ENCODE measurements at regions not wholly inside any gene's neighbourhood (a gene's known extent, or its start where the extent isn't known, plus 50 kb on each side); places are given as distances from the start of the nearest gene placed in this dataset.

DNA sequence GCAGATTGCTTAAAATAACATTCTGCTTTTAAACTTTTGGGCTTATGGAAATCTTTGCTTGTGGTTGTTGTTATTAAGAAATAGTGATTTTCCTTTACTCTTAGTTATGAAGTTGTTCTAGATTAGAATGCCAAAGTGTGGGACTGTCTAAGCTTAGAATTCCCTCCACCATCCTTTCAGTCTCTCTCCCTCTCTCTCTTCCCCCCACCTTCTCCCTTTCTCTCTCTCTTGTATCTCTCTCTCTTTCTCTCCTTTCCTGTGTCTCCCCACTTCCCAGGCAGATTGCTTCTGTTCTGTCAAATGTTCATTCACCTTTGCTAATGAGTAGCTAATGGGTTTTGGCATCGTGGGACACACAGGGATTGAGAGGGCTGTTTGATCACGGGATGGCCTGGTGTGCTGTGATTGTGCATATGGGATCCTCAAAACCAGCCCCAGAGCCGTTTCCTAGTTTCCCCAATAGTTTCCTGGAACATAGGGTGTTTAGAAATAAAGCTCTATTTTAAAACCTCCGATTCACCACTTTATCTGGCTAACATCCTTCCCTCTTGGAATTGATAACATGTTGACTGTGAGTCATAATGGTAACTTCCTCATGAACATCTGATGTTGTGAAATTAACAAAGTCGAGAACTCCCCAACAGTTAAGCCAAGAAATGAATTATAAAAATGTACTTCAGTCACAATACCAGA, 502.6 kb downstream of the TMEM114 start:
- TF ChIP-seq TAF1 (IDR thresholded peaks at IDR 0.05; ENCODE audit: borderline replicate concordance, insufficient read depth, low read length) (no peak), POLR2AphosphoS5 (IDR thresholded peaks at IDR 0.05; ENCODE audit: low read depth, low read length) (no peak), SIN3A (IDR thresholded peaks at IDR 0.05; ENCODE audit: borderline replicate concordance, insufficient read depth, low read length) (no peak)
- TF ChIP-seq, protein P1, sequence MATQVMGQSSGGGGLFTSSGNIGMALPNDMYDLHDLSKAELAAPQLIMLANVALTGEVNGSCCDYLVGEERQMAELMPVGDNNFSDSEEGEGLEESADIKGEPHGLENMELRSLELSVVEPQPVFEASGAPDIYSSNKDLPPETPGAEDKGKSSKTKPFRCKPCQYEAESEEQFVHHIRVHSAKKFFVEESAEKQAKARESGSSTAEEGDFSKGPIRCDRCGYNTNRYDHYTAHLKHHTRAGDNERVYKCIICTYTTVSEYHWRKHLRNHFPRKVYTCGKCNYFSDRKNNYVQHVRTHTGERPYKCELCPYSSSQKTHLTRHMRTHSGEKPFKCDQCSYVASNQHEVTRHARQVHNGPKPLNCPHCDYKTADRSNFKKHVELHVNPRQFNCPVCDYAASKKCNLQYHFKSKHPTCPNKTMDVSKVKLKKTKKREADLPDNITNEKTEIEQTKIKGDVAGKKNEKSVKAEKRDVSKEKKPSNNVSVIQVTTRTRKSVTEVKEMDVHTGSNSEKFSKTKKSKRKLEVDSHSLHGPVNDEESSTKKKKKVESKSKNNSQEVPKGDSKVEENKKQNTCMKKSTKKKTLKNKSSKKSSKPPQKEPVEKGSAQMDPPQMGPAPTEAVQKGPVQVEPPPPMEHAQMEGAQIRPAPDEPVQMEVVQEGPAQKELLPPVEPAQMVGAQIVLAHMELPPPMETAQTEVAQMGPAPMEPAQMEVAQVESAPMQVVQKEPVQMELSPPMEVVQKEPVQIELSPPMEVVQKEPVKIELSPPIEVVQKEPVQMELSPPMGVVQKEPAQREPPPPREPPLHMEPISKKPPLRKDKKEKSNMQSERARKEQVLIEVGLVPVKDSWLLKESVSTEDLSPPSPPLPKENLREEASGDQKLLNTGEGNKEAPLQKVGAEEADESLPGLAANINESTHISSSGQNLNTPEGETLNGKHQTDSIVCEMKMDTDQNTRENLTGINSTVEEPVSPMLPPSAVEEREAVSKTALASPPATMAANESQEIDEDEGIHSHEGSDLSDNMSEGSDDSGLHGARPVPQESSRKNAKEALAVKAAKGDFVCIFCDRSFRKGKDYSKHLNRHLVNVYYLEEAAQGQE (IDR thresholded peaks at IDR 0.05; ENCODE audit: insufficient read depth in 1 of 2, low read depth in 2 of 2, low read length in 2 of 2), result no peak

All from PFSK-1 (cell line).